ENCODE measurements at regions not wholly inside any gene's neighbourhood (a gene's known extent, or its start where the extent isn't known, plus 50 kb on each side); places are given as distances from the start of the nearest gene placed in this dataset.

DNA sequence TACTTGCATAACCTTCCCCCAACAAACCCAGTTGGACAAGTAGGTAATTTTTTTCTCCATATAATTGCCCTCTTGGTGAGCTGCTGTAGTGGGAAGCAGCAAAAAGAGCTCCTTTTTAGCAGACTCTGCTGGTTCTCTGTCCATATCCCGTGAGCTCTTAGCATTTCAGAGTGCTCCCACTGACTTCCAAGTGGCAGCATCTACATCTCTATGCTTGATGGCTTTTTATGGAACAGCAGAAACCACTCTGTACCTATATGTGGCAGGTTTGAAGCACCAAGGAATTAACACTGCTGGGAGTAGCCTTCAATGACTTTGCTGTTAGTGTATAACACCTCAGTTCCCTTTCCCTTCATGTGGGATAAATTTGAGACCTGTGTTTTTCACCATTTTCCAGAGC is 168.4 kb upstream of the NHS start:
- DNase-seq, result no peak

DNA sequence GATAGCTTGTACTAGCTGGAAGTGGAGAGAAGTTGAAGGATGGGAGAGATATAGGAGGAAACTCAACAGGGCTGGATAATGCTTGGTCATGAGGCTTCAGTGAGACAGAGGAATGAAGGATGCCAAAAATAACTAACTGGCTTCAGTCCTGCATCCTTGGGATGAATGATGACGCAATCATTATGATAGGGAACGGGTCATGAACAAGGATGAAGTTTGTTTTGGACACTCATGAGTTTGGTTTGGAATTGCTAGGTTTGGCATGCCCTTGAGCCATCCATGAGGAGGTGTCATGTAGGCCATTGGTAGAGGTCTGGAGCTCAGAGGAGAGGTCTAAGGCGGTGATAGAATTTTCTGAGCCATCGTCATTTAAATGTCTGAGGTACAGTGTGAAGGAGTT is 160.0 kb upstream of the NHS start:
- DNase-seq, result no peak

DNA sequence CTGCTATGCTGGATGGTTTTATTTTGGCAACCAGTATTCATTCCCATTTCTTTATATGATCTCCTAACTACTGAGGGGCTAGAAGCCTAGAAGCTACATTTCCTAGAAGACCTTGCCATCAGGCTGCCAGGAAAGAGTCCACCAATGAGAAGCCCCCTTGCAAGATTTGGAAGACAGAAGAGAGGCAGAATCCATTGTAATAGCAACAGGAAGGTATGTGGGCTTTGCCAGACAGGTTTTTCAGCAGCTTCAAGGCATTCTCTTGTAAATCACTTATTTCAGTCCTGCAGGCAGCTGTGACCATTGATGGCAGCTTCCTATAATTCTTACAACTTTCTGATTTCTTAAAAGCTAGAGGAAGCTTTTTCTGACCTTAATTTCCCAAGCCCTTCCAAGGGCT is 148.3 kb upstream of the NHS start:
- DNase-seq, result no peak

DNA sequence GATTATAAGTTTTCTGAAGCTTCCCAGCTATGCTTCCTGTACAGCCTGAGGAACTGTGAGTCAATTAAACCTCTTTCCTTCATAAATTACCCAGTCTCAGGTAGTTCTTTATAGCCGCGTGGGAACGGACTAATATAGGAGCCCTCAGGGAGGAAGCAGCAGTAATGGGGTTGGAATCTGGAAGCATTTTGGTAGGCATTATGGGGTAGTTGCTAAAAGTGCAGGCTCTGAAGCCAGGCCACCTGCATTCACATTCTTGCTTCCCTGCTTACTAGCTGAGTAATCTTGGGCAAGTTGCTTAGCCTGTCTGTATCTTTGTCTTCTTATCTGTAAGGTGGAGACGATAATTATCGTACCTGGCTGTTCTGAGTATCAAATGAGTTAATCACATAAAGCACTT is 137.9 kb upstream of the NHS start:
- DNase-seq, result no peak

DNA sequence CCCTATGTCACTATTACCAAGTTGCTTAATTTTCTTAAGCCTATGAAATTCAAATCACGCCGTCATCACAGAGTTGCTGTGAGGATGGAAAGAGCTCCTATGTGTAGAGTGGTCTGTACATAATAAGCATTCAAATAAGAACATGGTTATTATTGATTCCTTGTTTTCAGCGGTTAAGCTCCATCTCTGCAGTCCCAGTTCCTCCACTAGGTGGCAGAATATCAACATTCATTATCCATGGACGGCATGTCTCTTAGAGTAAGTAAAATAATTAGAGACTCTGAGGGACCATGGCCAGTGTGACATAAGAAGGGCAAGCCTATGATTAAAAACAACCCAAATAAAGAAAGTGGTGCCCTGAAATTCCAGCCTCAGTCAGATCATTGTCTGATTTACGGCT is 132.5 kb upstream of the NHS start:
- DNase-seq, result peak; percentile 57

DNA sequence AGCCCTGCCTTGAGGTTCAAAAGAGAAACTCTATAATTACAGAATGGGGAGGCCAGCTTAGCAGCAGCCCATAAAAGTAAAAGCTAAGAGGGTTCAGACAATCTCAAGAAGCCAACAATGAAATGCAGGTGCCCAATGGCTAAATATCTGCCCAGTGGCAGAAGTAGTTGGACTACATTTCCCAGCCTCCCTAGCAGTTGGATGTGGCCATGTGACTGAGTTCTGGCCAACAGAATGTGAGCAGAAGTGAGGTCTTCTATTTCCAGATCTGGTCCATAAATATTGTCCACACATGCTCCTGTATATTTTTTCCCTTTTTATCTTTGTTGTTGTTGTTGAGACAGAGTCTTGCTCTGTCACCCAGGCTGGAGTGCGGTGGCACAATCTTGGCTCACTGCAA is 127.9 kb upstream of the NHS start:
- no peak for DNase-seq

DNA sequence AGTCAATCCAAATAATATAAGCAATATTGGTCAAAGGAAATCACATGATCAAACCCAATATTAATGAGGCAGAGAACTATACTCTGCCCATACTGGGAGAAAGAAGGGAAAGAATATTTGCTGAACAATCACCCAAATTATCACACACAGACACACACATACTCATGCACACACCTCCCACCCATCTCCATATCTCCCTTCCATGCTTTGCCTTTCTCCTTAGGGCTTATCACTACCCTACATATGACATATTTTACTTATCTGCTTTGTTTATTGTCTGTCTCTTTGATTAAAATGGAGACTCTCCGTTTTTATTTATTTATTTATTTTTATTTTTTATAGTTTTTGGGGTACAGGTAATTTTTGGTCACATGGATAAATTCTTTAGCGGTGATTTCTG is 112.9 kb upstream of the NHS start:
- DNase-seq, result no peak

DNA sequence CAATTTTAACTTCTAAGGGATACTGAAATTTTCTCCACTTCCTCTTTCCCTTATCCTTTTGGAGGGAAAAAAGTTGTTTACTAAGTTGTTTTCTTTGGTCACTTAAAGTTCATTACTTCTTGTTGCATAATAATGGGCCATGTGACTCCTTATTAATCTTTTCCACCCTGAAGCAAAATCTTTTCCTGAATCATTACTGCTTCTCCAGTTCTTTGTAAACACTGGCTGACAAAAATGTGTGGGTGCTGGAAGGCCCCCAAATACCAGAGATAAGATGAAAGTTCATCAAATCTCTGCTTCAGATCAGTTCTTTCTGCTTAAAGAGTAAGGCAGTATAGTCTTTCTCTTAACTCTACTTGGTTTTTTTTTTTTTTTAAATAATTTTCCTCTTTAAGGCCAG is 108.9 kb upstream of the NHS start:
- DNase-seq, result no peak

DNA sequence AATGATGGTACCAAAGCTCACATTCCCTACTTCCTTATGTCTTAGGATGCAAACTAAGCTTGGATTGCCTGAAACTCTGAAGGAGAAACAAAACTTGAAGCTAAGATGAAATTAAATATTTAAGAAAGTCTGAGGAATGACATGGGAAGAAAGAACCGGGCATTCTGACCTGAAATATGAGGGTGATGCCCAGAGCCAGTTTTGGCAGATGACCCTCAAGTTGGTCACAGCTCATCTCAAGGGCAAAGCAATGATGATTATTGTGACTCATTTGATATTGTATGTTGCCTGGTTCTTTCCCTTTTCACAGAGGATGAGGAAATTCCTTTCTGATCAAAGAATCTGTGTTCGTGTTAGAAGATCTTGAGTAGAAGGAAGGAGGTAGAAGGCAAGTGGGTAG is 96.0 kb upstream of the NHS start:
- no peak for DNase-seq

DNA sequence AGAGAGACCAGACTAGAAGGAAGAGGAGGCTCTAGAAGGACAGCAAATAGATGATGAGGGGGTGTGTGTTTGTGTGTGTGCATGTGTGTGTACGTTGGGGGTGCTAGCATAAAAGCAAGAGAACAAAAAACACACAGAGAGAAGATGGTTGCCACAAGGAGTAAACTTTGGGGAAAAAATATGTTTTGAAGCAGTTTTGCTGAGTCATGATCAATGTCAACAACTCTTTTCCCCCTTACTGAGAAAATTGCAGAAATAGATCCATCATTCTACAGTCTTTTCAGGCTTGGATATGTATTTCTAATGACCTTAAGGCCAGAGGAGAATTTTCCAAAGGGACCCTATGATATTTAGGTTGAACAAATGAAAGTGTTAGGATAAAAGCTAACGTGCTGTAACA is 89.0 kb upstream of the NHS start:
- DNase-seq, result no peak

DNA sequence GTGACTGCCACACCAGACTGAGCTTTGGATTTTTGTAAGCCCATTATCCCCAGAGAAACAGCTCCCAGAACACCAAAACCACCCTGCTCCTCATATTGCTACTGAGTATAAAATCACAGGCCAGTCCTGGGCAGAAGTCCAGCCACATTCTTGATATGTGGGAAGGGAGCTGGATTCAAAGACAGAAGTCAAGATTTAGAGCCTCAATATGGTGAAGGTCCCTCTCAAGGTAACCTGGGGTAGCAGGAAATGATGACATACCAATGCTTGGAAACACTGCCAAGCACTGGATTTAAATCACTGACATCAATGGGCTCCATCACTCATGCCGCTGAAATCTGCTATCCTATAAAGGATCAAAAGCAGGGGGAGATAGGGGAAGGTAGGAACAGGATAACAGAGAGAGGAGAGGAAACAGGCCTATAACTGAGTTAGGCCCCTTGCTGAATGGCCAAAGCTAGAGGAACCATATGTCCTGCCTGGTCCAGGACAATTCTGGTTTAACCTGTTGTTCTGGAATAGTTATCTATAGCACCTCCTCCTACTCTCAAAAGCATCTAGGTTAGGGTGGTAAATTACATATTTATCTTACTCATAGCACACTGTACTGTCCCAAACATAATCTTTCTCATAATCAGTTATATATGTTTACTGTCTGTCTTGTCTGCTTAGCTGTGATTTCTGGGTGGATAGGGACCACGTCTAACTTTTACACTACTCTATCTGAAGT is 83.7 kb upstream of the NHS start:
- DNase-seq, result no peak

DNA sequence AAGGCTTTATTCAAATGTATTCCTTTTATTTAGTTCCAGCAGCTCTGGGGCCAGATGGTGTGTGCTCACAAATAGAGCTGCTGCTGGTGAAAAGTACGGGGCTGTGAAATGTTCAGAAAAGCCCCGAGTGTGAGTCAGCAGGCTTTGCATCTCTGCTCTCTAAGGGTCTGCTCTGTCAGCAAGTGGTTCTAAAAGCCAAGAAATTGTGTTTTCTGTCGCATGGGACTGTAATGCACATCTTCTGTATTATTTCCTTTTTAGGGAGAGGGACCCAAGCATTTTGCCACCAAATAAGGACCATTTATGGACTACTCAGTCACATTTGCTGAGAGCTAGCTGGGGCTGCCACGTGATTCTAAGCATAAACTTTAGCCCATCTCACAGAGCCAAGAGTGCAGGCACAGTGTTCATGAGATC is 82.9 kb upstream of the NHS start:
- no peak for DNase-seq

DNA sequence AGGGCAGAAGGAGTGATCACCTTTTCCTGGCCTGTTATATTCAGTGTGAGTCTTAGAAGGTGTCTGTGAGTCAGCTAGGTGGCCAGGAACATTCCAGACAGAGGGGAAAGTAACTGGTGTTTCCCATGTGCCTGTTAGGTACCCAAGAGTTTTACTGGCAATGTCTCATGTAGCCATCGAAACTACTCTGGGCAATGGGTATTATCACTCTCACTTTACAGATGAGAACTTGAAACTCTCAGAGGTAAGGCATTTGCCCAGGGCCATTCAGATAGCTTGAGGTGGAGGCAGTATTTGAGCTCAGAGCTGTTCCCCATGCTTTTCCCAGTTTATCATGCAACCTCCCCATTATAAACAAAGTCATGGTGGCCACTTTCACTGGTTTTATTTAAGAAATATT is 80.4 kb upstream of the NHS start:
- DNase-seq, result no peak

DNA sequence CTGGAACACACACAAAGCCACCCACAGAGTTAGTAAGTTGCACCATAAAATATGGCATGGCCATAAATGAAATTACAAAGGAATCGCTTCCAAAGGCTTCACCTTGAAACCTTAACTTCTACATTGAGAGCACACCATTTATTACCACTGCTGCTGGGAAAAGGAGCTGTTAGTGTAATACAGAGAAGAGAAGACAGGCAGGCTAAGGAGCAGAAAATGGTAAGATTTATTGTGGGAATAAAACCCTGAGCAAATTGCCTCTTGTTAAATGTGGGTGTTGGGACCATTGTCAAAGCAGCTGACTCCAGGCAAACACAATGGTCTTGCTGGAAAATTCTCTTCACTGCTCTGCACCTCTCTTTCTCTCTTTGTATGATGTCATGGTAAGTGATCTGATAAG is 79.2 kb upstream of the NHS start:
- no peak for DNase-seq

DNA sequence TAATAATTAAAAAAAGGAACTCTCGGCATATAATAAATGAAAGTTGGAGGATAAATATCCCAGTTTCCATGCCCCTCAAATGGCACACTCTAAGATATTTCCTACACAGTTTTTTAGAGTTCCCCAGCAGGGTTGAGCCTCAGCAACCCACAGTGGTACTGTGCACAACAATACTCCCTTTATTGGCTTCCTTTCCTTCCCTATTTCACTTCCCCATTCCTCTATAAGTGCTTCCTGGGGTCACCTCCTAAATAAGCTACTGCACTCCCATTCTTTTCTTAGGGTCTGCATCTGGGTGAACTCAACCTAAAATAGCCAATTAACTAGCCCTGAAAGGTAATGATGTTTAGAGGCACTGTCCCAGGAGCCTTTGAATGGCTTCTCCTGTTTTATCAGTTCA is 76.4 kb upstream of the NHS start:
- DNase-seq, result no peak

DNA sequence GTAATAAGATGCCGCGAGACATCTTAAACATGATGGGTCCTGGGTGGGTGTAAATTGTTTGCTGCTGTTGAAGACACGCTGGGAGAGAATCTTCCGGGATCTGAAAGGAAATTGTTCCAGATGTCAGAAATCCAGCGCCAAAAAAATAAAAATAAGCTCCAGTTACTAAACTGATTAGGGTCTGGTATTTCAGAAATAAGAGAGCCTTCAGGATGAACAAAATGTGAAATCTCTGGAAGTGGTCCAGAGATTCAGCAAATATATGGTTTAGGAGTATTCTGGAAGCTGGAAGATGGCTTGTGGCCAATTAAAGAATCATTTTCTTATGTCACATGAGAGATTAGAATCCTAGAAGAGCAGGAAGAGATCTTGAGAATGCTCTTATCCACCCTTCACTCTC is 75.8 kb upstream of the NHS start:
- no peak for DNase-seq

DNA sequence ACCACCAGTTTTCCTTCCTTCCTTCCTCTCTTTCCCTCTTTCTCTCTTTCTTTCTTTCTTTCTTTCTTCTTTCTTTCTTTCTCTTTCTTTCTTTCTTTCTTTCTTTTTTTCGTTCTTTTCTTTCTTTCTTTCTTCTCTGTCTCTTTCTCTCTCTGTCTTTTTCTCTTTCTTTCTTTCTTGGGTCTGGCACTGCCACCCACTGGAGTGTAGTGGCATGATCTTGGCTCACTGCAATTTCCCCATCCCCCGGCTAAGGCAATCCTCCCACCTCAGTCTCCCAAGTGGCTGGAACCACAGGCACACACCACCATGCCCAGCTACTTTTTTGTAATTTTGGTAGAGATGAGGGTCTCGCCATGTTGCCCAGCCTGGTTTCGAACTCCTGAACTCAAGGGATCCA is 51.6 kb upstream of the NHS start:
- DNase-seq, result no peak

Measured in NCI-H2227 treated with DMSO at 0.1 percent for 48 hours (cell line).